AG09319 (cell line): ENCODE measurements at regions not wholly inside any gene's neighbourhood (a gene's known extent, or its start where the extent isn't known, plus 50 kb on each side); places are given as distances from the start of the nearest gene placed in this dataset.
"Not testable (repeated sequence)": the region's sequence is repeated elsewhere in the genome, so short reads cannot be mapped to it uniquely, and the experiment has no call there.

ENCODE experiments used
- DNase-seq: peaks from one replicate; pipeline ENCODE4 v3.0.0-alpha.2; 2010; ENCODE audit warnings: low read depth; ENCODE audit errors: extremely low read depth
- CTCF ChIP-seq: IDR thresholded peaks from 2 replicates; pipeline ENCODE4 v1.5.1; 2011; ENCODE audit warnings: low read depth, mild to moderate bottlenecking, inconsistent platforms, low read length, moderate library complexity

- no peak for DNase-seq
These were observed 303.0 kb downstream of the COL12A1 start for GRCh38 chr6:74902846-74903245.

GRCh38 chr6:74902089-74902488, 303.8 kb downstream of the COL12A1 start:
- TF ChIP-seq CTCF = no peak
- no peak for DNase-seq

More at GRCh38 chr6:74902846-74903245, 303.0 kb downstream of the COL12A1 start:
- no peak for TF ChIP-seq CTCF

- TF ChIP-seq CTCF = no peak
- no peak for DNase-seq
These were observed 304.3 kb downstream of the COL12A1 start for GRCh38 chr6:74901576-74901975.

GRCh38 chr6:74899416-74899815, 306.4 kb downstream of the COL12A1 start:
- TF ChIP-seq CTCF = no peak
- no peak for DNase-seq

- no peak for TF ChIP-seq CTCF
- no peak for DNase-seq
These were observed 313.8 kb downstream of the COL12A1 start for GRCh38 chr6:74892091-74892490.

- DNase-seq = peak; percentile 76
- no peak for TF ChIP-seq CTCF
These were observed 314.5 kb downstream of the COL12A1 start for GRCh38 chr6:74891349-74891831.

GRCh38 chr6:74889635-74890034, 316.2 kb downstream of the COL12A1 start:
- no peak for TF ChIP-seq CTCF
- no peak for DNase-seq

GRCh38 chr6:74888741-74889140, 317.1 kb downstream of the COL12A1 start:
- DNase-seq = not testable (repeated sequence)
